ENCODE measurements at regions not wholly inside any gene's neighbourhood (a gene's known extent, or its start where the extent isn't known, plus 50 kb on each side); places are given as distances from the start of the nearest gene placed in this dataset.

- Histone ChIP-seq H3K9ac (no peak overlapping the region), H3K27ac (no peak overlapping the region), H3K36me3 (ENCODE audit: insufficient read depth) (no peaks in the 10 kb centered on the region), H2AFZ (ENCODE audit: low read depth) (no peak overlapping the region), H3K4me2 (no peak overlapping the region), H3K4me3 (IDR thresholded peaks at IDR 0.05; ENCODE audit: insufficient read depth, low read depth, low read length) (no peak overlapping the region), H3K27me3 (ENCODE audit: insufficient read depth, low read depth) (no peaks in the 10 kb centered on the region), H3K79me2 (ENCODE audit: insufficient read depth, low read depth) (no peaks in the 10 kb centered on the region), H3K4me1 (ENCODE audit: low read depth, poor library complexity, severe bottlenecking) (no peaks in the 10 kb centered on the region), H4K20me1 (ENCODE audit: insufficient read depth) (no peaks in the 10 kb centered on the region)
- TF ChIP-seq, protein P1, sequence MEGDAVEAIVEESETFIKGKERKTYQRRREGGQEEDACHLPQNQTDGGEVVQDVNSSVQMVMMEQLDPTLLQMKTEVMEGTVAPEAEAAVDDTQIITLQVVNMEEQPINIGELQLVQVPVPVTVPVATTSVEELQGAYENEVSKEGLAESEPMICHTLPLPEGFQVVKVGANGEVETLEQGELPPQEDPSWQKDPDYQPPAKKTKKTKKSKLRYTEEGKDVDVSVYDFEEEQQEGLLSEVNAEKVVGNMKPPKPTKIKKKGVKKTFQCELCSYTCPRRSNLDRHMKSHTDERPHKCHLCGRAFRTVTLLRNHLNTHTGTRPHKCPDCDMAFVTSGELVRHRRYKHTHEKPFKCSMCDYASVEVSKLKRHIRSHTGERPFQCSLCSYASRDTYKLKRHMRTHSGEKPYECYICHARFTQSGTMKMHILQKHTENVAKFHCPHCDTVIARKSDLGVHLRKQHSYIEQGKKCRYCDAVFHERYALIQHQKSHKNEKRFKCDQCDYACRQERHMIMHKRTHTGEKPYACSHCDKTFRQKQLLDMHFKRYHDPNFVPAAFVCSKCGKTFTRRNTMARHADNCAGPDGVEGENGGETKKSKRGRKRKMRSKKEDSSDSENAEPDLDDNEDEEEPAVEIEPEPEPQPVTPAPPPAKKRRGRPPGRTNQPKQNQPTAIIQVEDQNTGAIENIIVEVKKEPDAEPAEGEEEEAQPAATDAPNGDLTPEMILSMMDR (conservative IDR thresholded peaks at IDR 0.05; ENCODE audit: low read depth, low read length), result no peak
These were observed 261.5 kb downstream of the PARP8 start for GRCh38 chr5:50927953-50928352.

- Histone ChIP-seq H3K4me3 (IDR thresholded peaks at IDR 0.05; ENCODE audit: insufficient read depth, low read depth, low read length) (no peak overlapping the region), H3K4me1 (ENCODE audit: low read depth, poor library complexity, severe bottlenecking) (no peaks in the 10 kb centered on the region), H2AFZ (ENCODE audit: low read depth) (no peak overlapping the region), H3K79me2 (ENCODE audit: insufficient read depth, low read depth) (no peaks in the 10 kb centered on the region), H3K4me2 (no peak overlapping the region), H4K20me1 (ENCODE audit: insufficient read depth) (no peaks in the 10 kb centered on the region), H3K9ac (no peak overlapping the region), H3K27me3 (ENCODE audit: insufficient read depth, low read depth) (no peaks in the 10 kb centered on the region), H3K27ac (no peak overlapping the region), H3K36me3 (ENCODE audit: insufficient read depth) (no peaks in the 10 kb centered on the region)
- TF ChIP-seq, protein P1 (conservative IDR thresholded peaks at IDR 0.05; ENCODE audit: low read depth, low read length), result no peak
These were observed 262.7 kb downstream of the PARP8 start for GRCh38 chr5:50929174-50929573.

DNA sequence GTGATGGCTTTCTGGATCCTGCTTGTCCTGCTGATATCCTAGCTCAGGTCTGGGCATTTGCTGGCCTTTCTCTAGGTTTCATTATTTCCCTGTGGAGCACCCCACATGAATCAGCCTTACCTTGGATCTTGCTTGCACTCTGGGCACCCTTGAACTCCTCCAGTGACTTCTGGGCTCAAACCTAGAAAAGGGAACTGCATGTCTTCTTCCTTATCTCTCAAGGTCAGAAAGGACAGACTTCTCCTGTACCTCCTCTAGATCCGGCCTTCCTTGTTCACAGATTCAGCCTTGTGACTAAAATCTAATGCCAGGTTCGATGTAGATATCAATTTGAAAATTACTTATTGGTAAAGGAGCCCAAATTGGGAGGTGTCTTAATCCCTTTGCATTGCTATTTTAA is 267.9 kb downstream of the PARP8 start:
- H2AFZ ChIP-seq (ENCODE audit: low read depth), result no peak overlapping the region
- no peaks in the 10 kb centered on the region for H3K27me3 ChIP-seq (ENCODE audit: insufficient read depth, low read depth)
- no peak overlapping the region for H3K27ac ChIP-seq
- TF ChIP-seq, protein P1 (conservative IDR thresholded peaks at IDR 0.05; ENCODE audit: low read depth, low read length), result no peak
- no peaks in the 10 kb centered on the region for H4K20me1 ChIP-seq (ENCODE audit: insufficient read depth)
- H3K9ac ChIP-seq, result no peak overlapping the region
- H3K4me3 ChIP-seq (IDR thresholded peaks at IDR 0.05; ENCODE audit: insufficient read depth, low read depth, low read length), result no peak overlapping the region
- H3K79me2 ChIP-seq (ENCODE audit: insufficient read depth, low read depth), result no peaks in the 10 kb centered on the region
- no peaks in the 10 kb centered on the region for H3K36me3 ChIP-seq (ENCODE audit: insufficient read depth)
- no peak overlapping the region for H3K4me2 ChIP-seq
- no peaks in the 10 kb centered on the region for H3K4me1 ChIP-seq (ENCODE audit: low read depth, poor library complexity, severe bottlenecking)

DNA sequence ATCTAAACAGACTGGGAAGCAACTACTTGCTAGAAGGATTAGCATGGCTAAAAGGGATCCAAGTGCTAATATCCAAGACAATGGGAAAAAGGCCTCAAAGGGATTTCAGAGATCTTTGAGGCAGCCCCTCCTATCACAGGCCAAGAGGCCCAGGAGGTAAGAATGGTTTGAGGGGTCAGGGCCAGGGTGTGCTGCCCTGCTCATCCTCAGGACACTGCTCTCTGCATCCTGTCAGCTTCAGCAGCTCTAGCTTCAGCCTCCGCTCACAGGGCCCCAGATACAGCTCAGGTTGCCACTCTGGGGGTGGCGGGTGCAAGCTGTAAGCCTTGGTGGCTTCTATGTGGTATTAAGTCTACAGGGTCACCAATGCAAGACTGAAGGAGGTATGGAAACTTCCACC is 278.7 kb downstream of the PARP8 start:
- no peak overlapping the region for H3K27ac ChIP-seq
- no peaks in the 10 kb centered on the region for H3K79me2 ChIP-seq (ENCODE audit: insufficient read depth, low read depth)
- no peaks in the 10 kb centered on the region for H3K27me3 ChIP-seq (ENCODE audit: insufficient read depth, low read depth)
- no peak overlapping the region for H3K4me2 ChIP-seq
- H3K9ac ChIP-seq, result no peak overlapping the region
- H3K36me3 ChIP-seq (ENCODE audit: insufficient read depth), result no peaks in the 10 kb centered on the region
- H3K4me3 ChIP-seq (IDR thresholded peaks at IDR 0.05; ENCODE audit: insufficient read depth, low read depth, low read length), result no peak overlapping the region
- H4K20me1 ChIP-seq (ENCODE audit: insufficient read depth), result no peaks in the 10 kb centered on the region
- H3K4me1 ChIP-seq (ENCODE audit: low read depth, poor library complexity, severe bottlenecking), result no peaks in the 10 kb centered on the region
- TF ChIP-seq, protein P1 (conservative IDR thresholded peaks at IDR 0.05; ENCODE audit: low read depth, low read length), result no peak
- no peak overlapping the region for H2AFZ ChIP-seq (ENCODE audit: low read depth)

Measured in KMS-11 (cell line).